HEK293 (cell line): ENCODE measurements at regions not wholly inside any gene's neighbourhood (a gene's known extent, or its start where the extent isn't known, plus 50 kb on each side); places are given as distances from the start of the nearest gene placed in this dataset.

ENCODE experiments used
- CTCF ChIA-PET: fragments of 350-600 bp; formaldehyde crosslinking; extraction: SDS; loops from one replicate; lab custom pipeline; 2021; ENCODE audit warnings: antibody characterized with exemption; lab: Yijun Ruan, JAX
- POLR2A ChIA-PET: fragments of 300-600 bp; formaldehyde crosslinking; extraction: SDS; loops from one replicate; lab custom pipeline; 2020; ENCODE audit warnings: antibody characterized with exemption, inconsistent platforms; lab: Yijun Ruan, JAX
- H3K27ac ChIP-seq: fragments of 200-500 bp; sonication (Bioruptor generic); 2 replicates; pipeline ENCODE4 v1.5.1; 2014; ENCODE audit warnings: low read depth, low read length, control low read depth, inconsistent platforms; ENCODE audit errors: extremely low read depth
- H3K36me3 ChIP-seq, 2 experiments: fragments of 200-500 bp in 1 of 2; sonication (Bioruptor generic) in 1 of 2; 1 replicate in 1 of 2; 2 replicates in 1 of 2; pipeline ENCODE4 v1.5.1; 2014 to 2017; ENCODE audit warnings: inconsistent platforms in 2 of 2, low read length in 2 of 2; ENCODE audit not compliant: control insufficient read depth in 2 of 2, insufficient read depth in 1 of 2
- H3K4me1 ChIP-seq: fragments of 200-500 bp; sonication (Bioruptor generic); 2 replicates; pipeline ENCODE4 v1.5.1; 2014; ENCODE audit warnings: mild to moderate bottlenecking, low read length, inconsistent platforms; ENCODE audit not compliant: control insufficient read depth, insufficient read depth
- H3K4me3 ChIP-seq: 2 replicates; pipeline ENCODE4 v1.5.1; 2011; ENCODE audit warnings: low read depth, mild to moderate bottlenecking, control low read depth, low read length, moderate library complexity
- H3K9me3 ChIP-seq: fragments of 200-500 bp; sonication (Bioruptor generic); 2 replicates; pipeline ENCODE4 v1.5.1; 2014; ENCODE audit warnings: low read depth, low read length, inconsistent platforms; ENCODE audit not compliant: control insufficient read depth, insufficient read depth
- GFI1B ChIP-seq: fragments of 450-650 bp; formaldehyde crosslinking; IDR thresholded peaks from 2 replicates; pipeline ENCODE4 v1.5.1; 2016; ENCODE audit warnings: missing biosample characterization, missing genetic modification characterization
- GLIS2 ChIP-seq: fragments of 450-650 bp; formaldehyde crosslinking; IDR thresholded peaks from 2 replicates; pipeline ENCODE4 v1.5.1; 2016; ENCODE audit warnings: missing biosample characterization, missing genetic modification characterization
- RBAK ChIP-seq: fragments of 450-650 bp; formaldehyde crosslinking; IDR thresholded peaks from 2 replicates; pipeline ENCODE4 v1.5.1; 2016; ENCODE audit warnings: missing biosample characterization, missing genetic modification characterization
- SCRT1 ChIP-seq: fragments of 450-650 bp; formaldehyde crosslinking; IDR thresholded peaks from 2 replicates; pipeline ENCODE4 v1.5.1; 2016; ENCODE audit warnings: missing biosample characterization, missing genetic modification characterization, borderline replicate concordance
- SP2 ChIP-seq: fragments of 450-650 bp; formaldehyde crosslinking; IDR thresholded peaks from 2 replicates; pipeline ENCODE4 v1.5.1; 2016; ENCODE audit warnings: missing biosample characterization, missing genetic modification characterization
- SP3 ChIP-seq: fragments of 450-650 bp; formaldehyde crosslinking; IDR thresholded peaks from 2 replicates; pipeline ENCODE4 v1.5.1; 2016; ENCODE audit warnings: missing biosample characterization, missing genetic modification characterization
- TRIM28 ChIP-seq: IDR thresholded peaks from 2 replicates; pipeline ENCODE4 v1.6.1; 2011; ENCODE audit warnings: low read length, control low read depth, borderline replicate concordance
- ZBTB1 ChIP-seq: fragments of 450-650 bp; formaldehyde crosslinking; IDR thresholded peaks from 2 replicates; pipeline ENCODE4 v1.5.1; 2016; ENCODE audit warnings: missing biosample characterization, missing genetic modification characterization
- ZBTB20 ChIP-seq: fragments of 450-650 bp; formaldehyde crosslinking; IDR thresholded peaks from 2 replicates; pipeline ENCODE4 v1.5.1; 2016; ENCODE audit warnings: missing biosample characterization, missing genetic modification characterization
- ZNF10 ChIP-seq: fragments of 450-650 bp; formaldehyde crosslinking; IDR thresholded peaks from 2 replicates; pipeline ENCODE4 v1.5.1; 2017; ENCODE audit warnings: missing biosample characterization, missing genetic modification characterization
- ZNF112 ChIP-seq: fragments of 450-650 bp; formaldehyde crosslinking; IDR thresholded peaks from 2 replicates; pipeline ENCODE4 v1.5.0; 2017; ENCODE audit warnings: missing biosample characterization, missing genetic modification characterization
- ZNF157 ChIP-seq: fragments of 450-650 bp; formaldehyde crosslinking; IDR thresholded peaks from 2 replicates; pipeline ENCODE4 v1.5.1; 2016; ENCODE audit warnings: missing biosample characterization, missing genetic modification characterization
- ZNF175 ChIP-seq: fragments of 450-650 bp; formaldehyde crosslinking; IDR thresholded peaks from 2 replicates; pipeline ENCODE4 v1.5.1; 2016; ENCODE audit warnings: missing biosample characterization, missing genetic modification characterization
- ZNF2 ChIP-seq: fragments of 450-650 bp; formaldehyde crosslinking; IDR thresholded peaks from 2 replicates; pipeline ENCODE4 v1.5.1; 2016; ENCODE audit warnings: missing biosample characterization, missing genetic modification characterization
- ZNF302 ChIP-seq: fragments of 450-650 bp; formaldehyde crosslinking; IDR thresholded peaks from 2 replicates; pipeline ENCODE4 v1.5.1; 2016; ENCODE audit warnings: missing biosample characterization, missing genetic modification characterization, low read depth
- ZNF335 ChIP-seq: fragments of 450-650 bp; formaldehyde crosslinking; conservative IDR thresholded peaks from 2 replicates; pipeline ENCODE4 v1.5.1; 2016; ENCODE audit warnings: missing biosample characterization, missing genetic modification characterization
- ZNF350 ChIP-seq: fragments of 450-650 bp; formaldehyde crosslinking; IDR thresholded peaks from 2 replicates; pipeline ENCODE4 v1.5.0; 2017; ENCODE audit warnings: missing biosample characterization, mild to moderate bottlenecking, missing genetic modification characterization
- ZNF510 ChIP-seq: fragments of 450-650 bp; formaldehyde crosslinking; IDR thresholded peaks from 2 replicates; pipeline ENCODE4 v1.5.1; 2018; ENCODE audit warnings: mild to moderate bottlenecking, missing genetic modification characterization, missing biosample characterization; ENCODE audit not compliant: insufficient replicate concordance
- ZNF529 ChIP-seq: fragments of 450-650 bp; formaldehyde crosslinking; IDR thresholded peaks from 2 replicates; pipeline ENCODE4 v1.5.1; 2017; ENCODE audit warnings: missing genetic modification characterization, missing biosample characterization; ENCODE audit not compliant: insufficient replicate concordance
- ZNF558 ChIP-seq: fragments of 450-650 bp; formaldehyde crosslinking; IDR thresholded peaks from 2 replicates; pipeline ENCODE4 v1.5.1; 2016; ENCODE audit warnings: missing biosample characterization, missing genetic modification characterization
- ZNF600 ChIP-seq: fragments of 450-650 bp; formaldehyde crosslinking; IDR thresholded peaks from 2 replicates; pipeline ENCODE4 v1.5.1; 2016; ENCODE audit warnings: missing biosample characterization, missing genetic modification characterization
- TF ChIP-seq, protein P1 (sequence below): fragments of 450-650 bp; formaldehyde crosslinking; IDR thresholded peaks from 2 replicates; pipeline ENCODE4 v1.5.1; 2016; ENCODE audit warnings: missing biosample characterization, missing genetic modification characterization, borderline replicate concordance
- TF ChIP-seq, protein P2 (sequence below): fragments of 450-650 bp; formaldehyde crosslinking; IDR thresholded peaks from 2 replicates; pipeline ENCODE4 v1.5.1; 2016; ENCODE audit warnings: missing biosample characterization, missing genetic modification characterization
- TF ChIP-seq, protein P3 (sequence below): fragments of 450-650 bp; formaldehyde crosslinking; IDR thresholded peaks from 2 replicates; pipeline ENCODE4 v1.5.1; 2016; ENCODE audit warnings: missing biosample characterization, missing genetic modification characterization

DNA sequence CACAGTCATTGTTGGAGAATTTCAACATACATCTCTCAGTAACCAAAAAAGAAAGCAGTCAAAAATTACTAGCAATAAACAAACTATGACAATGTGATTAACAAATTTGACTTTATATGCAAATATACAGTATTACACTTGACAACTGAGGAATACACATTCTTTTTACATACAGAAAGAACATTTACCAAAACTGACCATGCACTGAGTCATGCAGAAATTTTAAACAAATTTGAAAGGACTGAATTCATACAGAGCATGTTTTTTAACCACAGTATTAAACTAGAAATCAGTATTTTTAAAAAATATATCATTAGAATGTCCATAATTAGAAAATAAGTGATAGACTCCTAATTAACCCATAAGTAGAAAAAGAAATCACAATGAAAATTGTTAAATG lies 420.1 kb downstream of the TBC1D4 start:
- TF ChIP-seq ZNF2 (no peak), ZNF112 (no peak), GFI1B (tag by site-specific recombination) (no peak), ZBTB1 (tag by site-specific recombination) (no peak), ZNF510 (tag by site-specific recombination) (no peak), ZNF350 (tag by site-specific recombination) (no peak), ZNF335 (no peak), GLIS2 (no peak), ZNF175 (tag by site-specific recombination) (no peak), RBAK (tag by site-specific recombination) (no peak), ZNF302 (tag by site-specific recombination) (no peak)
- TF ChIP-seq, protein P1, sequence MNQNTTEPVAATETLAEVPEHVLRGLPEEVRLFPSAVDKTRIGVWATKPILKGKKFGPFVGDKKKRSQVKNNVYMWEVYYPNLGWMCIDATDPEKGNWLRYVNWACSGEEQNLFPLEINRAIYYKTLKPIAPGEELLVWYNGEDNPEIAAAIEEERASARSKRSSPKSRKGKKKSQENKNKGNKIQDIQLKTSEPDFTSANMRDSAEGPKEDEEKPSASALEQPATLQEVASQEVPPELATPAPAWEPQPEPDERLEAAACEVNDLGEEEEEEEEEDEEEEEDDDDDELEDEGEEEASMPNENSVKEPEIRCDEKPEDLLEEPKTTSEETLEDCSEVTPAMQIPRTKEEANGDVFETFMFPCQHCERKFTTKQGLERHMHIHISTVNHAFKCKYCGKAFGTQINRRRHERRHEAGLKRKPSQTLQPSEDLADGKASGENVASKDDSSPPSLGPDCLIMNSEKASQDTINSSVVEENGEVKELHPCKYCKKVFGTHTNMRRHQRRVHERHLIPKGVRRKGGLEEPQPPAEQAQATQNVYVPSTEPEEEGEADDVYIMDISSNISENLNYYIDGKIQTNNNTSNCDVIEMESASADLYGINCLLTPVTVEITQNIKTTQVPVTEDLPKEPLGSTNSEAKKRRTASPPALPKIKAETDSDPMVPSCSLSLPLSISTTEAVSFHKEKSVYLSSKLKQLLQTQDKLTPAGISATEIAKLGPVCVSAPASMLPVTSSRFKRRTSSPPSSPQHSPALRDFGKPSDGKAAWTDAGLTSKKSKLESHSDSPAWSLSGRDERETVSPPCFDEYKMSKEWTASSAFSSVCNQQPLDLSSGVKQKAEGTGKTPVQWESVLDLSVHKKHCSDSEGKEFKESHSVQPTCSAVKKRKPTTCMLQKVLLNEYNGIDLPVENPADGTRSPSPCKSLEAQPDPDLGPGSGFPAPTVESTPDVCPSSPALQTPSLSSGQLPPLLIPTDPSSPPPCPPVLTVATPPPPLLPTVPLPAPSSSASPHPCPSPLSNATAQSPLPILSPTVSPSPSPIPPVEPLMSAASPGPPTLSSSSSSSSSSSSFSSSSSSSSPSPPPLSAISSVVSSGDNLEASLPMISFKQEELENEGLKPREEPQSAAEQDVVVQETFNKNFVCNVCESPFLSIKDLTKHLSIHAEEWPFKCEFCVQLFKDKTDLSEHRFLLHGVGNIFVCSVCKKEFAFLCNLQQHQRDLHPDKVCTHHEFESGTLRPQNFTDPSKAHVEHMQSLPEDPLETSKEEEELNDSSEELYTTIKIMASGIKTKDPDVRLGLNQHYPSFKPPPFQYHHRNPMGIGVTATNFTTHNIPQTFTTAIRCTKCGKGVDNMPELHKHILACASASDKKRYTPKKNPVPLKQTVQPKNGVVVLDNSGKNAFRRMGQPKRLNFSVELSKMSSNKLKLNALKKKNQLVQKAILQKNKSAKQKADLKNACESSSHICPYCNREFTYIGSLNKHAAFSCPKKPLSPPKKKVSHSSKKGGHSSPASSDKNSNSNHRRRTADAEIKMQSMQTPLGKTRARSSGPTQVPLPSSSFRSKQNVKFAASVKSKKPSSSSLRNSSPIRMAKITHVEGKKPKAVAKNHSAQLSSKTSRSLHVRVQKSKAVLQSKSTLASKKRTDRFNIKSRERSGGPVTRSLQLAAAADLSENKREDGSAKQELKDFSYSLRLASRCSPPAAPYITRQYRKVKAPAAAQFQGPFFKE (tag by site-specific recombination): no peak
- Histone ChIP-seq H3K9me3 (no peaks in the 10 kb centered on the region), H3K4me3 (no peak overlapping the region), H3K27ac (no peak overlapping the region), H3K36me3 (no peaks in the 10 kb centered on the region), H3K4me1 (no peaks in the 10 kb centered on the region)
- ChIA-PET CTCF (interaction anchor here (0.8 kb wide), 1 partner anchor 792 kb away, joined by 3 read pairs; no protein-coding TSS in a partner anchor), POLR2A (no interaction called here)

DNA sequence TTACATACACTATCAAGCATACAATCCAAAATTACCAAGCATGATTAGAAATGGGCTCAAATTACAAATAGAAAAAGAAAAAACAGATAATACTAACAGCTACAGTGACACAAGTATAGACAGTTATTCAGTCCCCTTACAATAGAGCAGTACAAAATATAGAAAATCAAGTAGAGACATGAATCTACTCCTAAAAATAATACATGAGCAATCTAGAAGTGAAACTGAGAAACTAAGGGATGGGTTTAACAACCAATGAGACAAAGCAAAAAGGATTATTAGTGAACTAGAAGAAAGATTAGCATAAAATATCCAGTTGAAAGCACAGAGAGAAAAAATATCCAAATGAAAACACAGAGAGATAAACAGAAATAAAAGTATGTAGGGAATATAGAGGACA lies 426.7 kb downstream of the TBC1D4 start:
- Histone ChIP-seq H3K36me3 (no peaks in the 10 kb centered on the region), H3K4me3 (no peak overlapping the region), H3K27ac (no peak overlapping the region), H3K9me3 (no peaks in the 10 kb centered on the region), H3K4me1 (no peaks in the 10 kb centered on the region)
- ChIA-PET POLR2A (no interaction called here), CTCF (no interaction called here)
- TF ChIP-seq ZNF157 (tag by site-specific recombination) (no peak), ZBTB20 (tag by site-specific recombination) (no peak), ZNF10 (no peak), TRIM28 (no peak), SP3 (tag by site-specific recombination) (no peak), ZNF529 (tag by site-specific recombination) (no peak), SCRT1 (no peak), ZNF600 (no peak), ZNF558 (no peak), SP2 (no peak)
- TF ChIP-seq, protein P2, sequence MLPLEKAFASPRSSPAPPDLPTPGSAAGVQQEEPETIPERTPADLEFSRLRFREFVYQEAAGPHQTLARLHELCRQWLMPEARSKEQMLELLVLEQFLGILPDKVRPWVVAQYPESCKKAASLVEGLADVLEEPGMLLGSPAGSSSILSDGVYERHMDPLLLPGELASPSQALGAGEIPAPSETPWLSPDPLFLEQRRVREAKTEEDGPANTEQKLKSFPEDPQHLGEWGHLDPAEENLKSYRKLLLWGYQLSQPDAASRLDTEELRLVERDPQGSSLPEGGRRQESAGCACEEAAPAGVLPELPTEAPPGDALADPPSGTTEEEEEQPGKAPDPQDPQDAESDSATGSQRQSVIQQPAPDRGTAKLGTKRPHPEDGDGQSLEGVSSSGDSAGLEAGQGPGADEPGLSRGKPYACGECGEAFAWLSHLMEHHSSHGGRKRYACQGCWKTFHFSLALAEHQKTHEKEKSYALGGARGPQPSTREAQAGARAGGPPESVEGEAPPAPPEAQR (tag by site-specific recombination): no peak
- TF ChIP-seq, protein P3, sequence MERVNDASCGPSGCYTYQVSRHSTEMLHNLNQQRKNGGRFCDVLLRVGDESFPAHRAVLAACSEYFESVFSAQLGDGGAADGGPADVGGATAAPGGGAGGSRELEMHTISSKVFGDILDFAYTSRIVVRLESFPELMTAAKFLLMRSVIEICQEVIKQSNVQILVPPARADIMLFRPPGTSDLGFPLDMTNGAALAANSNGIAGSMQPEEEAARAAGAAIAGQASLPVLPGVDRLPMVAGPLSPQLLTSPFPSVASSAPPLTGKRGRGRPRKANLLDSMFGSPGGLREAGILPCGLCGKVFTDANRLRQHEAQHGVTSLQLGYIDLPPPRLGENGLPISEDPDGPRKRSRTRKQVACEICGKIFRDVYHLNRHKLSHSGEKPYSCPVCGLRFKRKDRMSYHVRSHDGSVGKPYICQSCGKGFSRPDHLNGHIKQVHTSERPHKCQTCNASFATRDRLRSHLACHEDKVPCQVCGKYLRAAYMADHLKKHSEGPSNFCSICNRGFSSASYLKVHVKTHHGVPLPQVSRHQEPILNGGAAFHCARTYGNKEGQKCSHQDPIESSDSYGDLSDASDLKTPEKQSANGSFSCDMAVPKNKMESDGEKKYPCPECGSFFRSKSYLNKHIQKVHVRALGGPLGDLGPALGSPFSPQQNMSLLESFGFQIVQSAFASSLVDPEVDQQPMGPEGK (tag by site-specific recombination): no peak
